ENCODE measurements at regions not wholly inside any gene's neighbourhood (a gene's known extent, or its start where the extent isn't known, plus 50 kb on each side); places are given as distances from the start of the nearest gene placed in this dataset.

DNA sequence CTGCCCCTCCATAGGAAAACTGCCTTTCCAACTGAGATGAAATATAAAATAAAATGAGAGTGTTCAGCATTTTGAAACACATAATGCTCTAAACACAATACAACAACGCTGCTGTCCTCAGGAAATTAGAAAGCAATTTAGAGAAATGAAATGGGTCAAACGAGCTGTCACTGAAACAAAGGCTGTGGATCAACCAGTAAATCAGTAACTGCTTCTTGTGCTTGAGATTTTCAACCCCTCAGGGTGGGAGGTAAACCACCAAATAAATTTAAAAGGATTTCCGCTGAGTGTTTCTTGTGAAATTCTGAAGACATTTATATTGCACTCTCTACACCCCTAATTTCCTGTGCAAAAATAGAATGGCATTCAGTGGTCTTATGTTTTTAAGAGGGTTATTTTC is 657.1 kb upstream of the SEL1L start:
- no peak for DNase-seq

DNA sequence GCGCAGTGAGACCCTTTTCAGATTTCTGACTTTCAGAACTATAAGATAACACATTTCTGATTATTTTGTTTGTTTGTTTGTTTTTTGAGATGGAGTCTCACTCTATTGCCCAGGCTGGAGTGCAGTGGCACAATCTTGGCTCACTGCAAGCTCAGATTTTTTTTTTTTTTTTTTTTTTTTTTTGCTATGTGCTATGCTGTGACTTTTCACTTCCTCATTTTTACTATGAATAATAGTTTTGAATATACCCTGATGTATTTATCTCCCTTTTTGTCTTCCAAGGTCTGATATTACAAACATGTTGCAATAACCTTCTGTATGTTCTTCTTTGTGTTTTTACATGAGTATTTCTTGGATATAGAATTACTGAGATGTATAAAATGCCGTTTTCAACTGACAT is 658.7 kb upstream of the SEL1L start:
- no peak for DNase-seq

DNA sequence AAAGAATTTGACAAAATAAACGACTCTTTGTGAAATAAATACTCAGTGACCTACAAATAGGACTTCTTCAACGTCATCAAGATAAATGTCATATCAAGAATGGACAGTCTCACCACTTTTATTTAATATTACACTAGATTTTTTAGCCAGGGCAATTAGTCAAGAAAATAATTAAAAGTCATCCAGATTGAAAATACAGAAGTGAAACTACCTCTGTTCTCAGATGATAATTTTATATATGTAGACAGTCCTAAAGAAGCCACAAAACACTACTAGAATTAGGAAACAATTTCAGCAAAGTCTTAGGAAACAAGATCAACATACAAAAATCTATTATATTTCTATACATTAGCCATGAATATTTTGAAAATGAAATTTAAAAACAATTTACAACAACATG is 689.6 kb upstream of the SEL1L start:
- no peak for DNase-seq

DNA sequence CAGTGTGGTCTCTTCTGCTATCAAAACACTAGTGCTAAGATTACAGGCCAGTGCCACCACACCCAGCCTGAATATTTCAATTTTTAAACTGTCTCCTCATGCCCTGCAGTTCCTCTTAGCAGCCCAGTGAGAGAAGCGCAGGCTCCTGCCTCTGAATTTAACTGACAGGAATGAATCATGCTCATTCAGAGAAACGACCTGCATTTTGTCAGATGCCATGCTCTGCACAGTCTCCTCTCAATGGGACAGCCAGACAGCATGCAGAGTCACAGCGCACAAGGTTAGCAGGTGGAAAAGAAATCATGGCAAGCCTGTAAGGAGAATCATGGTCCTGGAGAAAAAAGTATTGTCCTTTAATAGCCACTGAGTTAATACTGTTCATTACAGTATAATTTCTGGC is 691.0 kb upstream of the SEL1L start:
- no peak for DNase-seq

DNA sequence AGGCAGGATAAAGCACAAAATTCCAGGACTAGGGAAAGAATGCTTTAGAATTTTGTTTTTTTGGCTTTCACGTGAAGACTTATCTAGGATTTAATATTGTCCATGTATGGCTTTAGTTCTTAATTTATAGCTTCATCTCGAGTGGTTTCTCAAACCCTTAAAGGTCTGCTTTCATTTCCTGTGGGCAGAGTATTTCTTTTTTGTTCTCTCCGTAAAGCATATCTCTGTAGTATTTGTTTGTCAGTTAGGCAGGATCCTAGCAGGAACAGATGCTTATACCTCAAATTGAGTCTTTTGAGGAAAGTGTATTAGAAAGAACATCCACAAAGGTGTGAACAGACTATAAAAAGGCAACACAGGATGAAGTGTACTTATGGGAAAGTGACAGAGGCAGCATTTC is 697.1 kb upstream of the SEL1L start:
- DNase-seq, result no peak

DNA sequence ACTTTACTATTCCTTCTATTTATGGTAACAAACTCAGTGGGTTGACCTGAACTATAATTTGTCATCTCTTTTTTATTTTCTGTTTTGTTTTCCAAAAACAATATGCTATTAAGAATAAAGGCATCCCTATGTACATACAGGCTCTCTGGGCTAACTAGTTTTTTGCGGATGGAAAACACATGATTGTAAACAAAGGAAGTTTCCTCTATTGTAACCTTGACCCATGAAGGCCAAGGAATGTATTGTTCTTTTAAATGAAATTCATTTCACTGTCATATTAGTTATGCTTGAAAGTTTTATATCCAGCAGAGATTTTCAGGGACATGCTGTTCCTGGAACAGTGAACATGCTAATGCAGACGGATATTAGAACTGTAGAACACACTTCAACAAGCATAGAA is 705.0 kb upstream of the SEL1L start:
- DNase-seq, result no peak

DNA sequence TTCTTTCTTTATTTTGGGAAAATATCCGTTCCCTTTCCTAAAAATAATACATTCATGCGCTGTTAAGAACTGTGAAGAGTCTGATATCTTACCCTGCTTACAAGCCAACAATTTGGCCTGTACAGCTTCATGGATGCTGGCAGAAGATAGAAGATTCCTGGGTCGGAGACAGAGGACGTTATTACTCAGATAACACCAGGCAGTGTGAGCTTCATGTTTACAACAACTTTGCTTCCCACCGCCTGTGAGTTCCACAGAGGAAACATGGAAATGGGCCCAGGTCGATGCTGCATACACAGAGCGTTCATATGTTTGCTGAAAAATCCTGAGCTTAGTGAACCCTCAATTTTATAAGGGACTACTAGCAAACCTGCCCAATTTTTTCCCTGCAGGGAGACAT is 705.6 kb upstream of the SEL1L start:
- no peak for DNase-seq

DNA sequence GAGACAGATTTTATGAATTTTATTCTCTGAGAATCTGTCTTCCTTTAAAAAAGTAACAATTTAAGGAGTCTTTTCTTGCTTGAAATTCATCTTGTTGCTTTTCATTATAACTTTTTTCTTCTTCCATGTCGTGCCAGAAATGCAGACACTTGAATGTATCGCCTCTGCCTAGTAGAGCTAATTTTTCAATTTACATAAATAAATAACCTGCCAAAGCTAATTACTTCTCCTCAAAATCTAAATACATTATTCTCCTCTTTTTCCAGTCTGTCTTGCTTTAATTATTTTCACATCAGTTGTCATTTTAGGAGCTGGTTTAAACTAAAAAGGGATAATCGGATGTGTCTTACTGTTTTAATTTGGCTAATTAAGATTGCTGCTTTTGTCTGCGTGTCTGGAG is 711.1 kb upstream of the SEL1L start:
- no peak for DNase-seq

DNA sequence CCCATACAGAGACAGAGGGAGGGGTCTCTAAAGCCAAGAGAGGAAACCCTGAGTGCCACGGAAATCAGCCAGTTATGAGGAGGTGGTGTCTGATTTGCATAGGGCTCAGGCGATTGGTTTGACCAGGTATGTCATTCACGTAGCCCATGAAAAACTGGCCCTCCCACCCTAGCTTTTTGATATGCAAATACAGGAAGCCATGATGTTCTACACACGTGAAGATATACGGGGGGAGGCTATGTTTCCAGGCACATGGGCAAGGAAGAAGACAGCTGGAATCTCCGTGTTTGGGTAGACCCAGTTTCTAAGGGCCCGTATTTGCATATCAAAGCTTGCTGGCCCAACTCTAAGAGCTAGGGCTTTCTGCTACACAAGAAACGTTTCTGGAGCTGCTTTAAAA is 717.8 kb upstream of the SEL1L start:
- DNase-seq, result no peak

DNA sequence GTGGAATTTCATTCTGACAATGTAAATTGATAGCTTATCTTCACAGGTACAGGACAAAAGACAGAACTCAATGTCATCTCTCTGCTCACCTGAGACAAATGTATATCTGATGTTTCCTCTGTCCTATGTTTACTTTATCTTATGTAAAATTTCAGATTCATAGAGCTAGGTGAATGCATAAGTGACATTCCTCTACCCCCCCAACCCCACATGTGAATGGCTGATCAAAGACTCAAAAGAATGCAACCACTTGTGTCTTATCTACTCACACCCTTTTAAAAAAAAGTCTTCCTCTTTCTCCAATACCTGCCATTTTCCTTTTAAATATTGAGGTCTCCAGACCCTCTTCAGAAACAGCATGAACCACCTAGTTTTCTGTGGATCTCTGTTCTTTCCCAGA is 736.6 kb upstream of the SEL1L start:
- no peak for DNase-seq

DNA sequence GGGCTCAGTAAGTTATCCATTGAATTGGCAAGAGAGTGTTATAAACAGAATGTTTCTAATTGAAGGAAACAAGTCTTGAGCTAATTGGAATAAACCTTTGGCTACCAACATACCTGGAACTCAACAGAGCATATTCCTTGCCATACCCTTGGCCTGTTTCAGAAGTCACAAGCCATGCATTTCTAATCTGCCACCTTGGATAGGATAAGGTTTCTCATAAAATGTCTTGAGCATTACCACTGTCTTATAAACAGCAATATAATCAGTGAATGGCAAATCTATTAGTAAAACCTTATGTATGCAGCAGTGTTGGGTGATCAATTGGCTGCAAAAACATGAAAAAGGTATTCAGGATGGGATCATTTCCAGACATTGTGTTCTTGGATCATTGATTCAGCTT is 765.2 kb upstream of the SEL1L start:
- no peak for DNase-seq

DNA sequence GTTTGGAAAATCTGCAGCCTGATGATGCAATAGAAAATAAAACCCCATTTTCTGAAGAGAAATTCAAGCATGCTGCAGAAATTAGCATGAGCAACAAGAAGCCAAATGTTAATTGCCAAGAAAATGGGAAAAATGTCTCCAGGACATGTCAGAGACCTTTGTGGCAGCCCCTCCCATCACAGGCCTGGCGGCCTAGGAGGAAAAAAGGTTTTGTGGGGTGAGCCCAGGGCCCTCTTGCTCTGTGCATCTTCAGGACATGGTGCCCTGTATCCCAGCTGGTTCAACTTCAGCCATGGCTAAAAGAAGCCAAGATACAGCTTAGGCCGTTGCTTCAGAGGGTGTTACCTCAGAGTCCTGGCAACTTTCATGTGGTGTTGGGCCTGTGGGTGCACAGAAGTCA is 775.5 kb upstream of the SEL1L start:
- DNase-seq, result no peak

DNA sequence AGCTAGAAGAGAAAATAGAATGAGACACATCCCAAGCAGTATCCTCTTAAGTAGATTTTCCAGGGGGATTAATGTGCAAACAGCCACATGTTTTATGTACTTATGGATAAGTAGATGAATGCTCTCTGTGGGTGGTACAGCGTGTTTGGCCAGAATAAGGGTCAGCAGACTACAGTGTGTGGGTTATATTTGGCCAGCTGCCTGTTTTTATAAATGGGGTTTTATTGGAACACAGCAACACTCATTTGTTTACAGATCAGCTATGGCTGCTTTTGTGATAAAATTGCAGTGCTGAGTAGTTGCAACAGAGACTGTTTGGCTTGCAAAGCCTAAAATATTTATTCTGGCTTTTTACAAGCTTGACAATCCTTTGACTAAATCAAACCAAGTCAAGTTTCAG is 780.2 kb upstream of the SEL1L start:
- no peak for DNase-seq

DNA sequence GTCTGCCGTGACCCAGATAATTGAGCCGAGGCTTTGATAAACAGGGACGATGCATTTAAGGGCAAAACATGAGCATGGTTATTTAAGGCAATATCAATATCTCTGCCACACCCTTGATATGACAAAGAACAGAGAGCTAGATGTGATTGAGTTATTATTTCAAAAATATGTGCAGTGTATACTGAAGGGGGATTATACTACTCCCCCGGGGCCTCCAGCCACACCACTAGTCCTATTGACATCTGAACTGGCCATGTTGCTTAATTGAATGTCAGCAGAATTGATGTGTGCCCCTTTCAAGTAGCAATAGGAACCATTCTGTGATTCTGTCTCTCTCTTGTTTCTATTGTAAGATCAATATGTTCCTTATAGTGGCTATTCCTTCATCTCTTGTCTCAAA is 794.8 kb upstream of the SEL1L start:
- DNase-seq, result no peak

DNA sequence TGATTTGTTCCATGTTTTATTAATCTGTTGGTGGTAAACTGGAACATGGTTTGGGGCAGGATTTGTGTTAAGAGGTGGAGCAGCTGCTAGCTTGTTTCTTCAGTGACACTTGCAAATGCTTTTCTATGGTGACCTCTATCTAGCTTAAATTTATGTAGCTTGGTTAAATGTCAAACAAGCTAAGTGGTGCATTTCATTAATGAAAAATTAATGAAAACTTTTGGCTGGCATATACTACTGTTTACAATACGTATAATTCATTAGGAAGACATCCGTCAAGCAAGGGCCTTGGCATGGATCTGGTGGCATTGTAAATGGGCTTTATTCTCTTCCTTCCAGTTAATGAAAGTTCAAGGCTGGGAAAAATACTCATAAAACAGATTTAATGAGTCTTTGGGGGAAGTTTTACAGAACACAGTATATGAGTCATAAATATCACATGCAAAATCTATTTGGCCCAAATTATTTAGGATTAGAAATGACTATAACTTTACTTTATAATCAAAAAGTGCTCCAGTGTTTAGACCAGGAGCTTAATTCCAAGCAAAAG is 807.7 kb upstream of the SEL1L start:
- no peak for DNase-seq

DNA sequence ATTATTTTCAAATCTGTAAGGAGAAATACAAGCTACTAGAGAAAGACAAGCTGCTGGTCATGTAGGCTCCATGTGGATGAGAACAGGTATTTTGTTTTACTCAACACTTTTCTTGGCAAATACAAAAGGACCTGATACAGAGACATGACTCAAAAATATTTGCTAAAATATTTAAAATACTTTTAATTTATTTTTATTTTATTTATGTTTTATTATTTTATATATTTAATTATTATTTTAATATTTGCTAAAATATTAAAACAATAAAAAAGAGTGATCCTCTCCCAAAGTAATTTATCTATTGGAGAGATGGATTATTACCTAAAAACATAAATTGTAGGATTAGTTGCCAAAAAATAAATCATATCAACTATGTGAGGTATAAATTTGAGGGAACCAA is 808.9 kb upstream of the SEL1L start:
- DNase-seq, result no peak

DNA sequence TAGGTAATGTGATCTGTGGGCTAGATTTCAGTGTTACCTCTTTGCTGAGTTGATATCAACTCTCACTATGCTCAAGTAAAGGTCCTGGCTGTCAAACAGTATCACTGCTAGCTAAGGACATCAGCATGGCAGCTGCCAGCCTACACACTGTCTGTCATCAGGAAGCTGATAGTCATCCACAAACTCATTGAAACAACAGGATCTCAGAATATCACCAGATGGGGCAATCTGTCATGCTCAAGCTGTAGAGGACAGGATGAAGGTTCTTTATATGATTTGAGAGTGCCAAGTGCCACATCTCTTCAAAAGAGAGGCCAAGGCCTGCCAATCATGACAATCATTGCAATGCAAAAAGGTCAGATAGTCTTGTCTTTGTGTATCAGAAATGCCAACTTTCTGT is 811.5 kb upstream of the SEL1L start:
- DNase-seq, result no peak

DNA sequence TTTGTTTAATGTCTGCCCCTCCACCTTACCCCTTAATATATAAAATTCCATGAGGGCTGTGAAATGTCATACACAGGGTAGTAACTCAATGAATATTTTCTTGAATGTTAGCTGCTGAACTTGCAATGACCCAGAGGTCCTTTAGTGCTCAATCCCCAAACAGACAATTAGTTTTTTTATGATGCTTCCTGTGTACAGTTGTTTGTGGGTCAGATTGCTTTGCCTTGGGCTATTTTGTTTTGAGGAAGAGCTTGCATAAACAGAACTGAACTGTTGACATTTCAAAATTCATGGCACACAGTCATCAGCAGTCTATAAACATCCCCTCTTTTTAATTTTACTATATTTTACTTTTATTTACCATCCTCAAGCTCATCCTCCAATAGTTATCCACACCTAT is 820.5 kb upstream of the SEL1L start:
- DNase-seq, result no peak

DNA sequence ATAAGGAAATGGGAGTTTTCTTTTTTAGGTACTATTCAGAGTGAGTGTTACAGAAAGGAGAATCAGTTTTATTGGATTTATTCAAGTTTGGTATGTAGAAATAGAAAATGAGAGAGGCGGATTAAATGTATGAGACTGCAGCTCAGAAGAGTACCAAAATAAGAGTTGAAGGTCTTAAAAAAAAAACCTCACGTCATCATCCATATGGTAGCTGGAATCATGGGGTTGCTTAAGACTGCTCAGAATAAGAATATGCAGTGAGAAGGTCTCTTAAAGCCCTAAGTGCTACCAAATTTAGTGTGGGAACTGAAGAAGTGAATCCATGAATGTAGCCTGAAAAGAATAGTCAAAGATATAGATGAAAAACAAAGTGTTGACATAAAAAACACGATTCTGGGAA is 825.5 kb upstream of the SEL1L start:
- no peak for DNase-seq

DNA sequence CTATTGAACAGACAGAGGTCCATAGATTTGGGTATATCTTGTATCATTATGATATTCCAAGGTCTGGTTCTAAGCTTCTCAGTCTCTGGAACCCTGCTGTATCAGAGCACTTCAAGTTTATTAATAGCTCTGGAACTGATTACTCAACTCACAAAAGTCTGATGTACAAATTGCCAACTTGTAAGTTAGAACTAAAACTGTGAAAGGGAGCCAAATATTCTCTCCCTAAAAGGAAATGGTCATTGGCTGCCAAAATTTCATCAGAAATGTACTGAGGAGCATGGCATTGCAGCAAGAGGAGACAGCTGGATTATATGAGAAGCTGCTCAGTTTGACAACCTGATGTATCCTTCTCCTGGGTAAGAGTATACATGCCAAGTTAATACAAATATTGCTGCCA is 828.8 kb upstream of the SEL1L start:
- DNase-seq, result no peak

DNA sequence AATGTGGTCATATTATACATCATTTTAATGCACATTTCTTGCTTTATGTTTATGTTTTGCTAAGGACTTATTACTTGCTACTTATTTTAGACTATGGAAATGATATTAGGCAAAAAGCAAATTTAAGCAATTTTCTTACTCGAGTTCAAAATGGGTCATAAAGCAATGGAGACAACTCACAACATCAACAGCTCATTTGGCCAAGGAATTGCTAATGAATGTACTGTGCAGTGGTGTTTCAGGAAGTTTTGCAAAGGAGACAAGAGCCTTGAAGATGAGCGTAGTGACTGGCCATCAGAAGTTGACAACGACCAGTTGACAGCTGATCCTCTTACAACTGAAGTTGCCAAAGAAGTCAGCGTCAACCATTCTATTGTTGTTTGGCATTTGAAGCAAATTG is 831.8 kb upstream of the SEL1L start:
- DNase-seq, result no peak

DNA sequence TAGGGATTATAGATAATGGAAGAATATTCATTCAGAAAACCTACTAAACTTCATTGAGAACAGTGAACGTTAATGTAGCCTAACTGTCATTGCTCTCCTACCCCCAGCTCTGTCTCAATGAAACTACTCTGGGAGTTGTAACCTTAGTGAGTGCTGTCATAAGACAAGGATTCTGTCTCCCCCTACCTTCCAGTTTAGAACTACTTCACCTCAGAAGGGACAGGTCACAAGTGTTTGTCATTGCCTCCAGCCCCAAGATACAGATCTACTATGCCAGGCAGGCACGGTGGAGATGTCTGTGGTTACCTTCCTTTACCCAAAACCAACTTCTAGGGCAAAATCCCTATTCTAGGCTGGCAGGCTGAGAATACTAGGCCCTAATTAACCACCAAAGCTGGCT is 833.1 kb upstream of the SEL1L start:
- no peak for DNase-seq

DNA sequence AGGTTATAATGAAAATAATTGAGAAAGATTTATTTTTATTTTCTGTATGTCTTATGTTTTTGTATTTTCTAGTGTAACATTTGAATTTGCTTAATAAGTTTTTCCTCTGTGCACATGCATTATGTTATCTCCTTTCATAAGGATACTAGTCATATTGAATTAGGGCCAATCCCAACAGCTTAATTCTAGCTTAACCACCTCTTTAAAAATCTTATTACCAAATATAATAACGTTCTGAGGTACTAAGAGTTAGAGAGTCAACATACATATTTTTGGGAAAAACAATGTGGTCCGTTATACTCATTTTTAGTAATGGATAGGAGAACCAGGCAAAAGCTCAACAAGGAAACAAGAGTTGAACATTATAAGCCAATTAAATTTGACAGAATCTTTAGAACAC is 845.6 kb upstream of the SEL1L start:
- no peak for DNase-seq

DNA sequence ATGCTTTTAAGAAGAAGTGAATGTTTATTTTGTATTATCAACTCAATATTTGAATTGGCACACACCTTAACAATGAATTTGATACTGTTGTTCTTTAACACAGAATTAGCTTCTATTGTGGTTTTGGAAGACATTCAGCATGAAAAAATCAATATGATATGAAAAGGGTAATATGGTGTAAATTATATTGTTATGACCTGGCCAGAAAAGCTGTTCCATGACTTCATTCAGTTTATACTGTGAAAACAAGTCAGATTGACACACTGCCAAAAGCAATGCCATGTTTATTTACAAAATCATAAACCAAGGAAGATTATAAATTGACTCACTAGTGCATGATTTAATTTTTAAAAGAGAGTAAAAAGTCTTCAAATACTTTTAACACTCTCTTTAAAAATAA is 851.4 kb upstream of the SEL1L start:
- DNase-seq, result no peak

DNA sequence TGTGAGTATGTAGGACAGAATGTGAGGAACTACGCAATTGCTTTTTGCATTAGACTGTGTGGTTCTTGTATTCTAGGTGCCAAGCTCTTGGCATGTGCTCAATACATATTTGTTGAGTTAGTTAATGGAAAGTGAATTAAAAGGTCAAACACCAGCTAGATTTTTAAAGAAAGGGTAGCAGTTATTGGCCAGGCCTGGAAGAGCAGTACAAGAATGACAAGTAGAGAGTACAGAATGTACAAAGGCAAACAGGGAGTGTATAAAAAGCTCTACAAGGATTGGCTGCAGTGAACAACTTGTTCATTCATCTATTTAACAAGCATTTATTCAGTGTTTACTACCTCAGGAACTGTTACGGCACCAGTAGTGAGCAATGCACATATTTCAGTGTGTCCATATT is 854.0 kb upstream of the SEL1L start:
- no peak for DNase-seq

DNA sequence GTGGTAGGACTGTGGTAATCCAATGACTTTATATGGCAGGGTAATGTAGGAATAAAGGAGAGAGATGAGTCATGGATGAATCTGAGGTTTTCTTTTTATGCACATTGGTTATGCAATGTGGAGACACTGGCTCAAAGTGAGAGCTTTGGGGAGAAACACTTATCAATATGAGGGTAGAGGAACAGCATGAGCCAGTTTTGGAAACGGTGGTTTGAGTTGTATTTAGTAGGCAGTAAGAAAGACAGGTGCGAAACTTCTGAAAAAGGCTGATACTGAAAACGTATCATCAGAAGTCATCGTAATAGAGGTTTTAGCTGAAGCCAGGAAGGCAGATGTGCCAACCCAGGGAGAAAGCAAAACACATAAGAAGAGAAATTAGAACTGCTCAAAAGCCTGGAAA is 854.8 kb upstream of the SEL1L start:
- DNase-seq, result no peak
